ENCODE measurements at regions not wholly inside any gene's neighbourhood (a gene's known extent, or its start where the extent isn't known, plus 50 kb on each side); places are given as distances from the start of the nearest gene placed in this dataset.
"Not testable (repeated sequence)": the region's sequence is repeated elsewhere in the genome, so short reads cannot be mapped to it uniquely, and the experiment has no call there.

GRCh38 chr2:175827856-175828255 is 174.2 kb downstream of the LNPK start:
- no peak for DNase-seq

GRCh38 chr2:175824243-175824642 is 177.8 kb downstream of the LNPK start:
- DNase-seq, result no peak

- DNase-seq, result no peak
Observed at GRCh38 chr2:175823707-175824073, 178.4 kb downstream of the LNPK start.

DNA sequence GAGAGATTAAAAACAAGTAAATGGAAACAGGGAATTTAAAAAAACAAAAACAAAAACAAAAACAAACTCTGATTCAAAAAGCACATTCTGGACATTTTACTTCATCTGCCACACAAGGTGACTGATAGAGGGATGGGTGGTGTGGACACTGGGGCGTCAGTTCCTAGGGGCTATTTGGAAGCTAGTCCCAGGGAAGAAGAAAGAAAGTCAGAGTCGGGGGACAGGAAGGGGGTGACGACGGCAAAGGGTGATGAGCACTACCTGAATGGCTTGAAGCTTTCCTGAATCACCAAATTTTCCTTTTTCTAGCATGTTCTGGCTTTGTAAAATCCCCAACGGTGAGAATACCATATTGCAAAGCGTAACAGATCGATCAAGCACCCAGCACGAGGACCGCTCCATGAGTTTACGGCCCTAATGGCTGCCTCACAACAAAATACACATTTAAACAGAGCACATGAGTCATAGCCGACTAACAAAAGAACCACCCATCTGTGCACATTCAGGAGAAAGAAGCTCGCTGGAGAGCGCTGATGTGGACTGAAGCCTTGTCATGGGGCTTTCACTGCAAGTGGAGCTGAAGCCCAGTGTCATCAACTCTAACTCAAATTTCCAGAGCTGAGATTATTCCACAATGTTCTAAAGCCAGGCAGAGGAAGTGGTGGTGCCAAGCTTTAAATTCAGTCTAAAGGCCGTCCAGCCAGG is 178.9 kb downstream of the LNPK start:
- peak; percentile 5 for DNase-seq

- DNase-seq, result no peak
Observed at GRCh38 chr2:175817221-175817620, 184.8 kb downstream of the LNPK start.

- DNase-seq, result no peak
Observed at GRCh38 chr2:175815537-175815936, 186.5 kb downstream of the LNPK start.

GRCh38 chr2:175811971-175812370 is 190.1 kb downstream of the LNPK start:
- no peak for DNase-seq

DNA sequence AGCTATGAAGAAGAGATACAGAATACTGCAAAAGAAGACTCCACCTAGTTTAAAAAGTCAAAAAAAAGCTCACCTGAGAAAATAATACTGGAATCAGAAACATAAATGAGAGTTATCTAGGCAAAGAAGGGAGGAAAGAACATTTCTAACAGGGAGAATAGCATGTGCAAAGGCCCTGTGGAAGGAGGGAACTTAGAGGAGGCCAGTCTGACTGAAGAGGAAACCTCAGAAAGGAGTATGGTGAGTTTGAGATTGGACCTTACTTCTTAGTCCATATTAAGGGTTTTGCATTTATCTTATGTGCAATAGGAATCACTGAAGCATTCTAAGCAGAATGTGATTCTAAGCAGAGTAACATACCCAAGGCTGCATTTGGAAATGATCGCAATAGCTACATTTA is 193.2 kb downstream of the LNPK start:
- DNase-seq, result no peak

GRCh38 chr2:175808078-175808477 is 194.0 kb downstream of the LNPK start:
- DNase-seq, result no peak

DNA sequence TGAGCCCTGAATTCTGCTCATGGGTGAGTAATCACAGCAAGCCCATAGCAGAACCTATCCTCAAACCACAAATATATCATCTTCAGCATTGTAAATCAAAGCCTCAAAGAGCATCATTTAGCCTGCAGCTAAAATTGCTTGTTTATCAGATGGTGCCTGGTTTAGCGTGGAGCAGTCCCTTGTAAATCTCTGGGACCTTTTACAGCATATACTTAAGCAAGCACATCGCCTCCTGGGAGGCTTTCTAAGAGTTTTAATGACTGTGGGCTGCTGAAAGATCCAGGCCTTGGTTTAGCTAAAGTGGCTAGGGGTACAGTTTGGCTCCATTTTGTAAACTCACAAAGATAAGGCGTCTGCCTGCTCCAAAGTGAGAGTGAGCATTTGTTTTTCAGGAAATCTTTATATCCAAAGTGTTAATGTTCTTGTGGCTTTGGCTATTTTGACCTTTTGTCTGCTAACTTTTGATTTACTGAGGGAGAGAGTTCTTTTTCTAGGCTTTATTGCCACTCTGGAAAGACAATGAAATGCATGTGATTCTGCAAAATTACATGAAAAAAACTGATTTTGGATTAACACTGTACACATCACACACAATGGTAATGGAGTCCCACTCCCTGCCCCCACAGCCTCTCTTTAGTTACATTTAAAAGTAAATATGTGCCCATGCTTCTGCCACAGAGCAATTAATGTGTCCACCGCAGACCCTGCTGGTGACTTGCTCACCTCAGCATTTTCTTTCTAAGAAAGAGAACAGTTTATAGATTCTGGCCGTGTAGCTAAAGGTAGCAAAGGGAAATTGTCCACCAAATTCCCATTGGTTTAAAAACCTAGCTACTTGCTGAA is 194.8 kb downstream of the LNPK start:
- DNase-seq, result no peak

DNA sequence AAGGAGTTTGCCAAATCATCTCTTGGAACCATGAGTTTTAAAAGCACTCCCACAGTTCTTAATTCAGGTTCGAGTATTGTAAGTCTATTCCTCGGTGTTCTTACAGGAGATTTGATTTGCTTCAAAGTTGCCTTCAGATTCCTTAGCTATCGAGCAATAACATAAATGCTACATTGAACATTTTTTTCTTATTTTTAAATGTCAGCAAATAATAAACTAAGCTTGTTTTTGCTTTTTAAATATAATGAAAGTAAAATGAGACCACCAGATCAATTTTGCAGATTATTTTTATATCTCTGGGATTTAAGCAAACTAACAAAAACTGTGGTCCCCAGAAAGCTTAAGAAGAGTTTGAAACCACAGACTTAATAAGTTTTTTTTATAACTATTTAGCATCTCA is 195.5 kb downstream of the LNPK start:
- DNase-seq, result no peak

GRCh38 chr2:175806125-175806490 is 196.0 kb downstream of the LNPK start:
- DNase-seq, result no peak

- no peak for DNase-seq
Observed at GRCh38 chr2:175805442-175806124, 196.5 kb downstream of the LNPK start.

DNA sequence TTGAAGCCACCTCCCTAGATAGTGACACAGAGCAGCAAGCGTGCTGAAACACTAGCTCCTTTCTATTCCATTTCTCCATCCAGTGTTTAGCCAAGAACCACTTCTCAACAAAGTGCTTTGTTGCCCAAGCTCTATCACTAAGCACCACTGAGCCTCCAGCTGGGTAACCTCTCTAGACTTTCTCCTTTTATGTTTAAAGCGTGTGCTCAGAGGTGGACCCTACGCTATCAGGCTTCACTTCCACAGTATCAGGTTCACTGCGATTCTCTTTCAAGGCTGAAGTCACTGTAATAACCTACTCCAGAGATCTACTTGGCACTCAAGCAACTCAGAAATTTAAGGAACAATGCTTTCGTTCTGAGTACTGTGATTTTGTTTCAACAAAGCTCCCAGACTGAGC is 197.9 kb downstream of the LNPK start:
- DNase-seq, result no peak

DNA sequence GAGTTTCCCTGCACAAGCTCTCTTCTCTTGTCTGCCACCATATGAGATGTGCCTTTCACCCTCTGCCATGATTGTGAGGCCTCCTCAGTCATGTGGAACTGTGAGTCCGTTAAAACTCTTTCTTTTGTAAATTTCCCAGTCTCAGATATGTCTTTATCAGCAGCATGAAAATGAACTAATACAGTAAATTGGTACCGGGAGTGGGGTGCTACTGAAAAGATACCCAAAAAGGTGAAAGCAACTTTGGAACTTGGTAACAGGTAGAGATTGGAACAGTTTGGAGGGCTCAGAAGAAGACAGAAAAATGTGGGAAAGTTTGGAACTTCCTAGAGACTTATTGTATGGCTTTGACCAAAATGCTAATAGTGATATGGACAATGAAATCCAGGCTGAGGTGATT is 205.6 kb downstream of the LNPK start:
- DNase-seq, result not testable (repeated sequence)

DNA sequence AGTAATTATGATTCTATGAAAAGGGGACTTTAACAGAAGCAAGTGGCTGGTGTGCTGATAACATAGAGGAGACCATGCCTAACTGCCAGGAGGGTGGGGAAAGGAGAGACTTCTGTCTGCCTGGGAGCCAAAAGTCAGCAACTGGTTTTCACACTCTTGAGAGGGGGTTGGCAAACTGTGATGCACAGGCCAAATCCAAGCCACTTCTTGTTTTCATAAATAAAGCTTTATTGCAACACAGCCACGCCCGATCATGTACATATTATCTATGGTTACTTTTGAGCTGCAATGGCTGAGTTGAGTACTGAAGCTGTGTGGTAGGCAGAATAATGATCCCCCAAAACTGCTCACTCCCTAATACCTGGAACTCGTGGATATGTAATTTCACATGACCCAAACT is 208.4 kb downstream of the LNPK start:
- DNase-seq, result no peak

DNA sequence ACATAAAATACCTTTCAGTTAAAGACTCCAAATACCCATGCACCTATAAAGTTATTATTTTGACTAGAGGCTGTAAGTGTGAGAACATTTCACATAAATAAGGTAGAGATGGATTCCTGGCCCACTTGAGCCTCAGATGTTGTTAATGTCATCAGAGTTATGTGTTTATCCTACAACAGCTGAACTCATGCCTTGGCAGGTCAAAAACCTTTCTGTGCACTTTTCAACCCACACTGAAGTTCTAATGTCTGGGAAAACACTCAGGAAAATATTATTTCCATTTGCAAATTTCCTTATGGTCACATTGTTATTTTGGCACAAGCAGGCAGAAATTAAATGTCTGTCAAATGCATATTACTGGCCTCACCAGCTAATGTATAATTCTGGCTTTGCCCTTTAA is 209.2 kb downstream of the LNPK start:
- no peak for DNase-seq

DNA sequence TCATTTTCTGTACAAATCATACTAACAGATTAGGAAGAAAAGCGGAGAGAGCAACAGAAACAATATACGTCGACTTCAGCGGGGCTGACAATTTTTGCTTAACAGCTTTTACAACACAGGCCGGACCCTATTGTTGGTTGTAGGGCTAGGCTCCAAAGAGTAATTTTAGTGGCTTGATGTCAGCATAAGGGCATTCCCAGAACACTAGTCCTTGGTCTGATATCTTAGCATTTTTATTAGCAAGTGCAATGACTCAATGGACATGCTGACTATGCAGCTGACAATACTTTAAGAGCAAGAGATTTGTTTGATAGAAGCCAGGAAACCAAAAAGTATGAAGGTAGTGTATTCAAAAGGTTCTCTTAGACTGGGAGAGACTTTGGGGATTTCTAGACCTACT is 209.9 kb downstream of the LNPK start:
- no peak for DNase-seq

GRCh38 chr2:175786471-175787124 is 215.5 kb downstream of the LNPK start:
- no peak for DNase-seq

DNA sequence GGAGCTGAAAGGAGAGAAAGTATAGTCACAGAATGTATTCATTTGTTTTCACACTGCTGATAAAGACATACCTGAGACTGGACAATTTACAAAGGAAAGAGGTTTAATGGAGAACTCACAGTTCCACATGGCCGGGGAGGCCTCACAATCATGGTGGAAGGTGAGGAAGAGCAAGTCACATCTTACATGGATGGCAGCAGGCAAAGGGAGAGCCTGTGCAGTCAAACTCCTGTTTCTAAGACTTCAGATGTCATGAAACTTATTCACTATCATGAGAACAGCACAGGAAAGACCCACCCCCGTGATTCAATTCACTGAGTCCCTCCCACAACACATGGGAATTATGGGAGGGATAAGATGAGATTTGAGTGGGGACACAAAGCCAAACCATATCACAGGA is 224.7 kb downstream of the LNPK start:
- not testable (repeated sequence) for DNase-seq

- no peak for DNase-seq
Observed at GRCh38 chr2:175769200-175769599, 232.9 kb downstream of the LNPK start.

GRCh38 chr2:175766880-175767279 is 235.2 kb downstream of the LNPK start:
- no peak for DNase-seq
